Endodermal cell (in vitro differentiated cells): ENCODE measurements at regions not wholly inside any gene's neighbourhood (a gene's known extent, or its start where the extent isn't known, plus 50 kb on each side); places are given as distances from the start of the nearest gene placed in this dataset.
A peak's percentile ranks its signal among the peaks of the same experiment; 100 is the strongest.

Experiments
- DNase-seq: peaks from one replicate; pipeline ENCODE4 v3.0.0-alpha.2; 2017
- H3K27ac ChIP-seq: 2 replicates; pipeline ENCODE4 v1.5.1; 2013; ENCODE audit warnings: mild to moderate bottlenecking, low read depth, low read length, moderate library complexity
- H3K27me3 ChIP-seq: 2 replicates; pipeline ENCODE4 v1.6.1; 2013; ENCODE audit warnings: mild to moderate bottlenecking, low read length, moderate library complexity; ENCODE audit not compliant: insufficient read depth, control insufficient read depth, poor library complexity, severe bottlenecking
- H3K36me3 ChIP-seq: 2 replicates; pipeline ENCODE4 v1.7.0; 2013; ENCODE audit warnings: mild to moderate bottlenecking, low read length, moderate library complexity; ENCODE audit not compliant: control insufficient read depth, insufficient read depth
- H3K4me1 ChIP-seq: one replicate; pipeline ENCODE4 v1.7.0; 2013; ENCODE audit warnings: low read length; ENCODE audit not compliant: control insufficient read depth, insufficient read depth
- H3K4me3 ChIP-seq: 2 replicates; pipeline ENCODE4 v1.5.1; 2013; ENCODE audit warnings: mild to moderate bottlenecking, low read length, moderate library complexity
- H3K9ac ChIP-seq: 2 replicates; pipeline ENCODE4 v1.6.1; 2013; ENCODE audit warnings: mild to moderate bottlenecking, low read length, moderate library complexity; ENCODE audit not compliant: poor library complexity, severe bottlenecking; ENCODE audit errors: extremely low read depth
- H3K9me3 ChIP-seq: 2 replicates; pipeline ENCODE4 v1.6.1; 2013; ENCODE audit warnings: mild to moderate bottlenecking, low read length, moderate library complexity; ENCODE audit not compliant: control insufficient read depth
- H3K27ac Mint-ChIP-seq: 2 replicates; pipeline ENCODE4 v1.8.0; 2020; ENCODE audit warnings: mixed read lengths
- H3K27me3 Mint-ChIP-seq: 2 replicates; pipeline ENCODE4 v1.8.0; 2021; ENCODE audit warnings: mild to moderate bottlenecking, mixed read lengths; ENCODE audit not compliant: insufficient read depth
- H3K36me3 Mint-ChIP-seq: 2 replicates; pipeline ENCODE4 v1.8.0; 2020; ENCODE audit warnings: low read depth, mixed read lengths
- H3K4me1 Mint-ChIP-seq: 2 replicates; pipeline ENCODE4 v1.8.0; 2020; ENCODE audit warnings: mixed read lengths
- H3K4me3 Mint-ChIP-seq: 2 replicates; pipeline ENCODE4 v1.8.0; 2020; ENCODE audit warnings: mild to moderate bottlenecking, moderate library complexity, mixed read lengths
- H3K9me3 Mint-ChIP-seq: 2 replicates; pipeline ENCODE4 v1.8.0; 2020; ENCODE audit warnings: mild to moderate bottlenecking, mixed read lengths
- CTCF ChIP-seq: fragments of 200-600 bp; sonication (generic); conservative IDR thresholded peaks from 2 replicates; pipeline ENCODE4 v1.5.0; 2021; ENCODE audit warnings: antibody characterized with exemption, mild to moderate bottlenecking
- WGBS, 2 experiments: methylation state at CpG; one replicate each; pipeline versions ENCODE4 v1.1.5 to v1.1.7; 2013; ENCODE audit warnings: missing lambda C conversion rate in 2 of 2, mixed read lengths in 1 of 2; ENCODE audit not compliant: insufficient coverage in 1 of 2, insufficient read length in 1 of 2; 5-methylcytosine and 5-hydroxymethylcytosine counted together

- no peak for DNase-seq
- Mint-ChIP-seq H3K4me3 (no peak overlapping the region), H3K9me3 (no peaks in the 10 kb centered on the region), H3K27ac (no peak overlapping the region), H3K36me3 (no peaks in the 10 kb centered on the region), H3K4me1 (peaks cover 4% of the 10 kb centered on the region), H3K27me3 (no peaks in the 10 kb centered on the region)
- Histone ChIP-seq H3K27me3 (no peaks in the 10 kb centered on the region), H3K4me3 (no peak overlapping the region), H3K4me1 (no peaks in the 10 kb centered on the region), H3K9ac (no peak overlapping the region), H3K27ac (no peak overlapping the region), H3K36me3 (no peaks in the 10 kb centered on the region), H3K9me3 (no peaks in the 10 kb centered on the region)
- no peak for TF ChIP-seq CTCF
- WGBS, 2 experiments: 98% methylated on average over 3 of the region's 3 CpGs; no CpG with 5 or more reads in 1 of the 2 experiments
Measured at GRCh38 chr2:181268174-181268867, 188.9 kb upstream of the ITGA4 start.

- DNase-seq: no peak
- Histone ChIP-seq H3K9me3 (no peaks in the 10 kb centered on the region), H3K4me1 (no peaks in the 10 kb centered on the region), H3K36me3 (no peaks in the 10 kb centered on the region), H3K9ac (no peak overlapping the region), H3K4me3 (no peak overlapping the region), H3K27ac (no peak overlapping the region), H3K27me3 (no peaks in the 10 kb centered on the region)
- Mint-ChIP-seq H3K27ac (no peak overlapping the region), H3K4me3 (no peak overlapping the region), H3K27me3 (no peaks in the 10 kb centered on the region), H3K36me3 (no peaks in the 10 kb centered on the region), H3K9me3 (no peaks in the 10 kb centered on the region), H3K4me1 (no peaks in the 10 kb centered on the region)
- 83% methylated on average over 1 of the region's 1 CpG; no CpG with 5 or more reads in 1 of the 2 experiments for WGBS, 2 experiments
- TF ChIP-seq CTCF: no peak
Measured at GRCh38 chr2:181273986-181274385, 183.2 kb upstream of the ITGA4 start.

DNA sequence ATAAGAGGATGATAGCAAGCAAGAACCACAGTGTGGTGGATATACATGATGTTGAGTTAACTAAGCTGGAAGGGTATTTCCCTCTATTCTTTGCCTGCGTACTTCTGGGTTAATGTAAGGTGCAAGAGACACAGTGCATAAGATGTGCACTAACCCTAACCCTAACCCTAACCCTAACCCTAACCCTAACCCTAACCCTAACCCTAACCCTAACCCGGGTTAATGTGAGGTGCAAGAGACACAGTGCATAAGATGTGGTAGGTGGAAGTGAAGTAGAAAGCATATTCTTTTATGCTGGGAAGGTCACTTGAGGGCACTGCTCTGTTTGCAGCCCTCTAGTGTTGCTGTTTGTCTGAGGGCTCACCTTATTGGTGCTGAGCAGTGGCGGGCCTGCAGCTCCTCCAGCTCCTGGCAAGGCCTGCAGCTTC is 181.5 kb upstream of the ITGA4 start:
- Histone ChIP-seq H3K27me3 (no peaks in the 10 kb centered on the region), H3K9ac (no peak overlapping the region), H3K27ac (no peak overlapping the region), H3K4me1 (no peaks in the 10 kb centered on the region), H3K4me3 (no peak overlapping the region), H3K36me3 (no peaks in the 10 kb centered on the region), H3K9me3 (no peaks in the 10 kb centered on the region)
- 88% methylated on average over 3 of the region's 3 CpGs; no CpG with 5 or more reads in 1 of the 2 experiments for WGBS, 2 experiments
- Mint-ChIP-seq H3K9me3 (no peaks in the 10 kb centered on the region), H3K27me3 (no peaks in the 10 kb centered on the region), H3K4me3 (no peak overlapping the region), H3K27ac (no peak overlapping the region), H3K36me3 (no peaks in the 10 kb centered on the region), H3K4me1 (no peaks in the 10 kb centered on the region)
- peak; percentile 31 for TF ChIP-seq CTCF
- peak; percentile 63 for DNase-seq
